ENCODE measurements at regions not wholly inside any gene's neighbourhood (a gene's known extent, or its start where the extent isn't known, plus 50 kb on each side); places are given as distances from the start of the nearest gene placed in this dataset.

GRCh38 chrX:23514082-23514481 lies 153.2 kb upstream of the PRDX4 start:
- TF ChIP-seq CTCF (conservative IDR thresholded peaks at IDR 0.05) (no peak), EZH2 (IDR thresholded peaks at IDR 0.05; ENCODE audit: low read depth) (no peak)

Measured in PC-9 (cell line).